Right lobe of liver (tissue), 6 donors: ENCODE measurements at regions not wholly inside any gene's neighbourhood (a gene's known extent, or its start where the extent isn't known, plus 50 kb on each side); places are given as distances from the start of the nearest gene placed in this dataset.

Experiments used
- ATAC-seq, 4 donors: fragments of 200-7000 bp; cut with Tn5 transposase; one replicate each; pipeline ENCODE4 v1.9.1; 2020; ENCODE audit warnings: mild to moderate bottlenecking in 4 of 4, moderate library complexity in 4 of 4
- DNase-seq, 3 donors: peaks; one replicate each; pipeline ENCODE4 v3.0.0-alpha.2; 2020
- H3K27ac ChIP-seq, 3 donors: fragments of 200-600 bp; one replicate each; pipeline ENCODE4 v1.8.0; 2022
- H3K27me3 ChIP-seq, 2 donors: fragments of 200-600 bp; one replicate each; pipeline ENCODE4 v1.8.0; 2022
- H3K36me3 ChIP-seq, 4 donors: fragments of 200-600 bp; sonication (generic) in 1 of 4; one replicate each; pipeline versions ENCODE4 v1.5.1 to v1.8.0; 2017 to 2022; ENCODE audit warnings: control low read depth in 1 of 4
- H3K4me1 ChIP-seq, 4 donors: fragments of 200-600 bp; sonication (generic) in 1 of 4; one replicate each; pipeline versions ENCODE4 v1.5.1 to v1.8.0; 2017 to 2022; ENCODE audit warnings: control low read depth in 1 of 4
- H3K4me3 ChIP-seq, 3 donors: fragments of 200-600 bp; one replicate each; pipeline ENCODE4 v1.8.0; 2022
- H3K9me3 ChIP-seq, 4 donors: fragments of 200-600 bp; sonication (generic) in 1 of 4; one replicate each; pipeline versions ENCODE4 v1.5.1 to v1.8.0; 2017 to 2022; ENCODE audit warnings: control low read depth in 1 of 4
- CTCF ChIP-seq, 4 donors: fragments of 200-600 bp in 3 of 4; fragments of 450-650 bp in 1 of 4; IDR thresholded peaks; one replicate each; pipeline versions ENCODE4 v1.5.1 to v1.8.0; 2016 to 2022; ENCODE audit warnings: antibody characterized with exemption in 4 of 4, mild to moderate bottlenecking in 2 of 4
- POLR2A ChIP-seq: fragments of 450-650 bp; IDR thresholded peaks from one replicate; pipeline ENCODE4 v1.6.1; 2017; ENCODE audit warnings: antibody characterized with exemption, mild to moderate bottlenecking
- WGBS: methylation state at CpG from one replicate; pipeline ENCODE4 v1.1.6; 2018; ENCODE audit warnings: low coverage, low lambda C conversion rate; ENCODE audit not compliant: insufficient coverage; ENCODE audit errors: missing lambda C conversion rate; 5-methylcytosine and 5-hydroxymethylcytosine counted together
- intact Hi-C, 2 donors: fragments of 100-400 bp; cut with DNase I; formaldehyde crosslinking; loops; one replicate each; pipeline versions ENCODE4 v1.11.2 to v1.14.1; 2022
- donor health status: DM: no; HTN: yes; CAD: no.
- donor health status: DM: no; HTN: no; CAD: no.
- donor health status: DM: no; HTN: no; CAD: no.
- donor health status: DM: no; HTN: yes; CAD: no.
- donor health status: DM: no; HTN: yes; CAD: no.

GRCh38 chr6:77021778-77022177 is 441.5 kb downstream of the HTR1B start:
- intact Hi-C loops, result no loop called here
- peaks cover 0 to 11% (median 0%) of the 10 kb centered on the region in 4 donors for H3K4me1 ChIP-seq
- H3K27me3 ChIP-seq, result no peaks in the 10 kb centered on the region
- TF ChIP-seq POLR2A (no peak), CTCF (IDR thresholded peaks at IDR 0.05) (no peak)
- no peaks in the 10 kb centered on the region for H3K9me3 ChIP-seq
- 22% methylated on average over 5 of the region's 5 CpGs for WGBS
- DNase-seq, result no peak
- H3K36me3 ChIP-seq, result no peaks in the 10 kb centered on the region
- H3K27ac ChIP-seq, result no peak overlapping the region
- H3K4me3 ChIP-seq, result peak overlapping the region in 1 of 3 donors; percentile 7
- no peak for ATAC-seq

- H3K4me3 ChIP-seq, result no peak overlapping the region
- DNase-seq (no peak), ATAC-seq (no peak)
- no peaks in the 10 kb centered on the region for H3K9me3 ChIP-seq
- intact Hi-C loops, result no loop called here
- no peak overlapping the region for H3K27ac ChIP-seq
- H3K4me1 ChIP-seq, result peaks cover 0 to 11% (median 0%) of the 10 kb centered on the region in 4 donors
- H3K36me3 ChIP-seq, result no peaks in the 10 kb centered on the region
- no peaks in the 10 kb centered on the region for H3K27me3 ChIP-seq
- TF ChIP-seq CTCF (IDR thresholded peaks at IDR 0.05), result peak in 3 of 4 donors; percentile 15 to 41 (median 16)
- TF ChIP-seq POLR2A, result no peak
These were observed 442.1 kb downstream of the HTR1B start for GRCh38 chr6:77021232-77021631.

- TF ChIP-seq CTCF (IDR thresholded peaks at IDR 0.05) (no peak), POLR2A (no peak)
- no peak overlapping the region for H3K4me3 ChIP-seq
- no peaks in the 10 kb centered on the region for H3K27me3 ChIP-seq
- H3K27ac ChIP-seq, result no peak overlapping the region
- H3K9me3 ChIP-seq, result no peaks in the 10 kb centered on the region
- 57% methylated on average over 3 of the region's 3 CpGs for WGBS
- H3K4me1 ChIP-seq, result peaks cover 0 to 17% (median 0%) of the 10 kb centered on the region in 4 donors
- ATAC-seq (no peak), DNase-seq (no peak)
- intact Hi-C loops, result no loop called here
- no peaks in the 10 kb centered on the region for H3K36me3 ChIP-seq
These were observed 444.2 kb downstream of the HTR1B start for GRCh38 chr6:77019081-77019480.

- H3K36me3 ChIP-seq, result no peaks in the 10 kb centered on the region
- WGBS, result 23% methylated on average over 2 of the region's 2 CpGs
- no peaks in the 10 kb centered on the region for H3K9me3 ChIP-seq
- peak; percentile 96 to 99 (median 98) for ATAC-seq
- DNase-seq, result peak in 1 of 3 donors; percentile 49
- intact Hi-C loops, result no loop called here
- H3K27ac ChIP-seq, result peak overlapping the region in 2 of 3 donors; percentile 24 to 71
- H3K4me3 ChIP-seq, result no peak overlapping the region
- H3K4me1 ChIP-seq, result peaks cover 0 to 21% (median 0%) of the 10 kb centered on the region in 4 donors
- no peak for TF ChIP-seq POLR2A
- TF ChIP-seq CTCF (IDR thresholded peaks at IDR 0.05), result no peak
- no peaks in the 10 kb centered on the region for H3K27me3 ChIP-seq
These were observed 445.8 kb downstream of the HTR1B start for GRCh38 chr6:77017537-77017936.

- TF ChIP-seq CTCF (IDR thresholded peaks at IDR 0.05) (no peak), POLR2A (no peak)
- Histone ChIP-seq H3K4me3 (no peak overlapping the region), H3K27ac (no peak overlapping the region), H3K4me1 (peaks cover 0 to 21% (median 0%) of the 10 kb centered on the region in 4 donors), H3K9me3 (no peaks in the 10 kb centered on the region), H3K27me3 (no peaks in the 10 kb centered on the region), H3K36me3 (no peaks in the 10 kb centered on the region)
- no peak for DNase-seq
- peak in 3 of 4 donors; percentile 22 to 60 (median 34) for ATAC-seq
- WGBS, result 15% methylated on average over 1 of the region's 1 CpG
- intact Hi-C loops, result no loop called here
These were observed 447.9 kb downstream of the HTR1B start for GRCh38 chr6:77015350-77015749.
